K562 (cell line): ENCODE measurements at regions not wholly inside any gene's neighbourhood (a gene's known extent, or its start where the extent isn't known, plus 50 kb on each side); places are given as distances from the start of the nearest gene placed in this dataset.
A peak's percentile ranks its signal among the peaks of the same experiment; 100 is the strongest.

Source experiments
- ATF4 ChIP-seq: fragments of 450-650 bp; formaldehyde crosslinking; IDR thresholded peaks from 2 replicates; pipeline ENCODE4 v1.4.0; 2022; ENCODE audit warnings: mild to moderate bottlenecking, moderate library complexity
- BRF2 ChIP-seq: IDR thresholded peaks from 3 replicates; pipeline ENCODE4 v1.6.1; 2011; ENCODE audit warnings: borderline replicate concordance, mild to moderate bottlenecking; ENCODE audit not compliant: insufficient read length, insufficient read depth
- ELK3 ChIP-seq: fragments of 450-650 bp; formaldehyde crosslinking; IDR thresholded peaks from 2 replicates; pipeline ENCODE4 v1.4.0; 2020; ENCODE audit warnings: mild to moderate bottlenecking
- HLTF ChIP-seq: fragments of 450-650 bp; IDR thresholded peaks from 2 replicates; pipeline ENCODE4 v1.6.1; 2016
- MYC ChIP-seq, 2 experiments: fragments of 250-450 bp in 1 of 2; sonication (Bioruptor Pico) in 1 of 2; IDR thresholded peaks; 2 replicates each; pipeline versions ENCODE4 v1.5.1 to v1.6.1; 2012 to 2021; ENCODE audit warnings: low read depth in 2 of 2, borderline replicate concordance in 1 of 2, improper control_type of control experiment in 1 of 2, low read length in 1 of 2, mild to moderate bottlenecking in 1 of 2, moderate library complexity in 1 of 2
- NFIC ChIP-seq: fragments of 450-650 bp; IDR thresholded peaks from 2 replicates; pipeline ENCODE4 v1.6.1; 2017; ENCODE audit warnings: mild to moderate bottlenecking, inconsistent platforms
- PHF20 ChIP-seq: fragments of 450-650 bp; IDR thresholded peaks from 2 replicates; pipeline ENCODE4 v1.6.1; 2018; ENCODE audit not compliant: partially characterized antibody
- RAD21 ChIP-seq, 2 experiments: fragments of 250-450 bp in 1 of 2; fragments of 450-650 bp in 1 of 2; sonication (Bioruptor Pico) in 1 of 2; formaldehyde crosslinking in 1 of 2; IDR thresholded peaks in 1 of 2; conservative IDR thresholded peaks in 1 of 2; 2 replicates each; pipeline versions ENCODE4 v1.4.0 to v1.8.0; 2020 to 2022; ENCODE audit warnings: mild to moderate bottlenecking in 2 of 2, moderate library complexity in 1 of 2
- RBM22 ChIP-seq: fragments of 200-400 bp; formaldehyde crosslinking; IDR thresholded peaks from 2 replicates; pipeline ENCODE4 v1.6.1; 2018; ENCODE audit warnings: low read length, low read depth; ENCODE audit not compliant: poor library complexity, severe bottlenecking
- RCOR1 ChIP-seq, 2 experiments: IDR thresholded peaks; 2 replicates each; pipeline ENCODE4 v1.6.1; 2012; ENCODE audit warnings: low read depth in 2 of 2, low read length in 2 of 2, borderline replicate concordance in 1 of 2, improper control_type of control experiment in 1 of 2
- SNRNP70 ChIP-seq: fragments of 200-400 bp; formaldehyde crosslinking; optimal IDR thresholded peaks from 2 replicates; pipeline ENCODE3; 2017; ENCODE audit warnings: low read depth, low read length
- STAT6 ChIP-seq: sonication (generic); formaldehyde crosslinking; IDR thresholded peaks from 2 replicates; pipeline ENCODE4 v1.8.1; 2023; ENCODE audit warnings: mild to moderate bottlenecking, missing genetic modification reagents
- TARDBP ChIP-seq: fragments of 450-650 bp; IDR thresholded peaks from 2 replicates; pipeline ENCODE4 v1.6.1; 2016
- ZNF512 ChIP-seq: IDR thresholded peaks from 2 replicates; pipeline ENCODE4 v1.6.1; 2016; ENCODE audit warnings: missing genetic modification characterization, missing compliant biosample characterization
- ZNF655 ChIP-seq: fragments of 250-450 bp; sonication (Bioruptor Pico); IDR thresholded peaks from 2 replicates; pipeline ENCODE4 v1.5.0; 2021
- ZNF696 ChIP-seq: fragments of 250-450 bp; sonication (Bioruptor Pico); conservative IDR thresholded peaks from 2 replicates; pipeline ENCODE4 v1.4.0; 2020; ENCODE audit warnings: mild to moderate bottlenecking, moderate library complexity
- ZSCAN32 ChIP-seq: fragments of 450-650 bp; formaldehyde crosslinking; IDR thresholded peaks from 2 replicates; pipeline ENCODE4 v1.4.0; 2020; ENCODE audit warnings: mild to moderate bottlenecking, moderate library complexity

GRCh38 chr13:24097064-24097463 lies 63.5 kb upstream of the SPATA13 start (continued):
- TF ChIP-seq RCOR1 (IDR thresholded peaks at IDR 0.05; ENCODE audit: borderline replicate concordance in 1 of 2, low read depth in 2 of 2, low read length in 2 of 2) (no peak), STAT6 (CRISPR knock-in tag) (no peak), ATF4 (peak; percentile 56; the same call in 1 of the 2 replicates), PHF20 (no peak), ZNF696 (CRISPR knock-in tag) (no peak), ZNF655 (CRISPR knock-in tag) (no peak), RAD21 (CRISPR knock-in tag; conservative IDR thresholded peaks at IDR 0.05 in 1 of 2, IDR thresholded peaks at IDR 0.05 in 1 of 2) (no peak), NFIC (no peak), ELK3 (CRISPR knock-in tag) (no peak), ZNF512 (tag) (no peak), SNRNP70 (no peak), RBM22 (no peak), HLTF (no peak), TARDBP (no peak), ZSCAN32 (CRISPR knock-in tag) (peak; percentile 57; the same call in 1 of the 2 replicates), MYC (IDR thresholded peaks at IDR 0.05; ENCODE audit: low read depth, low read length) (no peak), MYC (CRISPR knock-in tag; IDR thresholded peaks at IDR 0.05; ENCODE audit: borderline replicate concordance, low read depth) (no peak), BRF2 (no peak)
